CD4-positive, CD25-positive, alpha-beta regulatory T cell (primary cell): ENCODE measurements at regions not wholly inside any gene's neighbourhood (a gene's known extent, or its start where the extent isn't known, plus 50 kb on each side); places are given as distances from the start of the nearest gene placed in this dataset.

Experiments used
- ATAC-seq, 2 donors: fragments of 150-1000 bp; cut with Tn5 transposase; one replicate each; pipeline ENCODE4 v1.10.0; 2021; ENCODE audit warnings: low read depth in 2 of 2, moderate number of reproducible peaks in 2 of 2, moderate library complexity in 1 of 2
- DNase-seq, 3 donors: peaks; one replicate each; pipeline versions ENCODE4 v3.0.0 to v3.0.0-alpha.2; 2012 to 2022; ENCODE audit warnings: mixed read lengths in 1 of 3
- H3K27ac ChIP-seq: one replicate; pipeline ENCODE4 v1.7.0; 2013; ENCODE audit warnings: mild to moderate bottlenecking, low read length; ENCODE audit not compliant: insufficient read depth, poor library complexity, severe bottlenecking
- H3K27me3 ChIP-seq: one replicate; pipeline ENCODE4 v1.7.0; 2013; ENCODE audit warnings: low read length; ENCODE audit not compliant: control insufficient read depth, insufficient read depth
- H3K36me3 ChIP-seq: one replicate; pipeline ENCODE4 v1.7.0; 2013; ENCODE audit warnings: mild to moderate bottlenecking, low read length, moderate library complexity; ENCODE audit not compliant: control insufficient read depth, insufficient read depth
- H3K4me1 ChIP-seq: 2 replicates; pipeline ENCODE4 v1.7.0; 2013; ENCODE audit warnings: mild to moderate bottlenecking, low read length; ENCODE audit not compliant: insufficient read depth, control insufficient read depth, poor library complexity, severe bottlenecking
- H3K4me3 ChIP-seq: one replicate; pipeline ENCODE4 v1.7.0; 2013; ENCODE audit warnings: low read depth, mild to moderate bottlenecking, low read length, moderate library complexity
- H3K9me3 ChIP-seq, 2 experiments: 1 replicate in 1 of 2; 2 replicates in 1 of 2; pipeline ENCODE4 v1.7.0; 2013; ENCODE audit warnings: low read length in 2 of 2, mild to moderate bottlenecking in 1 of 2, moderate library complexity in 1 of 2; ENCODE audit not compliant: control insufficient read depth in 2 of 2
- H3K27ac Mint-ChIP-seq, 3 donors: one replicate each; pipeline ENCODE4 v1.8.0; 2020 to 2022; ENCODE audit warnings: mild to moderate bottlenecking in 3 of 3, mixed read lengths in 3 of 3, moderate library complexity in 2 of 3
- H3K27me3 Mint-ChIP-seq: one replicate; pipeline ENCODE4 v1.8.0; 2022; ENCODE audit warnings: mild to moderate bottlenecking, mixed read lengths
- H3K36me3 Mint-ChIP-seq: one replicate; pipeline ENCODE4 v1.8.0; 2020; ENCODE audit warnings: mixed read lengths
- H3K4me1 Mint-ChIP-seq, 4 donors: one replicate each; pipeline ENCODE4 v1.8.0; 2020 to 2022; ENCODE audit warnings: mixed read lengths in 4 of 4, mild to moderate bottlenecking in 1 of 4
- H3K4me3 Mint-ChIP-seq, 4 donors: one replicate each; pipeline ENCODE4 v1.8.0; 2020 to 2022; ENCODE audit warnings: mild to moderate bottlenecking in 4 of 4, mixed read lengths in 4 of 4, moderate library complexity in 3 of 4
- H3K9me3 Mint-ChIP-seq, 7 donors: one replicate each; pipeline ENCODE4 v1.8.0; 2020 to 2022; ENCODE audit warnings: mixed read lengths in 7 of 7, mild to moderate bottlenecking in 3 of 7, moderate library complexity in 2 of 7

DNA sequence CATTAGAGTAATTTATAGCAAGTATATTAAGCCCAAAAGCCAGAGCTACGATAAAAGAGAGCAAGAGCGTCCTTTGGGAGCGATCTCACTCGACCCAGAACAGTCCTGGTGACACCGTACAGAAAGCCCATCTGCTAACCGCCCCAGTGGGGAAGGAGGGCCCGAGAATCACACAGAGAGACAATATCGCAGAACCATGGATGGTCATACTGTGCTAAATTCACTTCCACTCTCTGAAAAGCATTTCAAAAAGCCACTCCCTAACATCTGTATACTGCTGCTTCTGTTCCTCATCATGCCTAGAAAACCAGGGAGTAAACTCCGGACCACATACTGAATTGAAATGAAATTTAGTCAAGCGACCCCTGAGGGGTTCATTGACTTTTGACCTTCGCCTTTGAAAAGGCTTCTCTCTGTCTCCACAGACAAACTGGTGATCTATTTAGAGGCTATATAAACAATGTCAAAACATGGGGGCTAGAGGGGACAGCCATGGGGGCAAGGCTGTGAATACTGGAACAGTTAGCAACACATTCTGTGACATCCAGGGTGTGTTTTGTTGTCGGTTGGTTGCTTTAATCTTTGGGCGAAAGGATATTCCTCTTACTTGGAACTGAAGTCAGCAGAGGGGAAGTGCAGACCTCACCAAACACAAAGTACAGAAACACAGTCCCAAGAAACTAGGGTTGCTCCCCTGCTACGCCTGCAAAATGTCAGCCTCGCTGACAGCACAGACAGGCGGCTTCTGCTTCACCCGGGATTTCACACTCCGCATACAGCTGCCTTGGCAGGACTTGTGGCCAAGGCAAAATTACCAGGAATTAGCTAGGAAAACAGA is 129.0 kb upstream of the RASGEF1B start:
- H3K27me3 ChIP-seq: peaks cover 2% of the 10 kb centered on the region
- no peaks in the 10 kb centered on the region for H3K36me3 Mint-ChIP-seq
- peaks cover 0 to 2% (median 0%) of the 10 kb centered on the region in 7 donors for H3K9me3 Mint-ChIP-seq
- no peaks in the 10 kb centered on the region for H3K4me1 Mint-ChIP-seq
- no peak overlapping the region for H3K27ac Mint-ChIP-seq
- H3K9me3 ChIP-seq: no peaks in the 10 kb centered on the region
- no peaks in the 10 kb centered on the region for H3K4me1 ChIP-seq
- no peak overlapping the region for H3K27ac ChIP-seq
- DNase-seq (no peak), ATAC-seq (no peak)
- H3K4me3 Mint-ChIP-seq: no peak overlapping the region
- no peaks in the 10 kb centered on the region for H3K27me3 Mint-ChIP-seq
- no peaks in the 10 kb centered on the region for H3K36me3 ChIP-seq
- H3K4me3 ChIP-seq: no peak overlapping the region

DNA sequence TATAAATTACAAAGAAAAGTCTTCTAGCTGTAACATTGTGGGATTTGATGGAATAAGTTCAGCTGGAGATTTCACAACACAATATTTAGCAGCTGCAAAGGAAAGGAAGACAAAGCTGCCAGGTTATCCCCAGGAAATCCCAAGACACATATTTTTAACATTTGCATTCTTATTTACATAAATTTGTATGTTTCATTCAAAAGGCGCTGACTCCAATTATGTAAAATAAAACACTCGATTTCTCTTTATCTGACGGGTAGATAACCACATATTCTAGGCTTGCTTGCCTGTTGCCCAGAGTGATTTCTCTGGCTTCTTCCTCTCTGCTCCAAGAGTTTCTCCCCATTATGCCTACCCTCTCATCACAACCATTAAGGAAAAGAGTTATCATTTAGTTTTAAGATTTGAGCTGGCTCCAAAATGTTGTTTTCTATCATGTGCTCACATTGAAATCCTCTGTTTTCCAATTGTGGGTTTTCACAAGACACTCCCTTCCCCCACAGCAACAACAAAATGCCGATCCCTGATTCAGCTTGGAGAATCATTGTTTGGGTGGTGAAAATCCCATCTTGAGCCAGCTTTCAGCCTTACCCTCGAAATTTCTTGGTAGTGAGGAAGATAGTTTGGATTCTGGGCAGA is 128.2 kb upstream of the RASGEF1B start:
- Histone ChIP-seq H3K9me3 (no peaks in the 10 kb centered on the region), H3K36me3 (no peaks in the 10 kb centered on the region), H3K4me3 (no peak overlapping the region), H3K4me1 (no peaks in the 10 kb centered on the region), H3K27me3 (peaks cover 2% of the 10 kb centered on the region), H3K27ac (no peak overlapping the region)
- H3K36me3 Mint-ChIP-seq: no peaks in the 10 kb centered on the region
- no peaks in the 10 kb centered on the region for H3K27me3 Mint-ChIP-seq
- no peak for ATAC-seq
- no peak overlapping the region for H3K4me3 Mint-ChIP-seq
- H3K4me1 Mint-ChIP-seq: no peaks in the 10 kb centered on the region
- DNase-seq: no peak
- peaks cover 0 to 2% (median 0%) of the 10 kb centered on the region in 7 donors for H3K9me3 Mint-ChIP-seq
- H3K27ac Mint-ChIP-seq: peak overlapping the region in 1 of 3 donors; percentile 11

DNA sequence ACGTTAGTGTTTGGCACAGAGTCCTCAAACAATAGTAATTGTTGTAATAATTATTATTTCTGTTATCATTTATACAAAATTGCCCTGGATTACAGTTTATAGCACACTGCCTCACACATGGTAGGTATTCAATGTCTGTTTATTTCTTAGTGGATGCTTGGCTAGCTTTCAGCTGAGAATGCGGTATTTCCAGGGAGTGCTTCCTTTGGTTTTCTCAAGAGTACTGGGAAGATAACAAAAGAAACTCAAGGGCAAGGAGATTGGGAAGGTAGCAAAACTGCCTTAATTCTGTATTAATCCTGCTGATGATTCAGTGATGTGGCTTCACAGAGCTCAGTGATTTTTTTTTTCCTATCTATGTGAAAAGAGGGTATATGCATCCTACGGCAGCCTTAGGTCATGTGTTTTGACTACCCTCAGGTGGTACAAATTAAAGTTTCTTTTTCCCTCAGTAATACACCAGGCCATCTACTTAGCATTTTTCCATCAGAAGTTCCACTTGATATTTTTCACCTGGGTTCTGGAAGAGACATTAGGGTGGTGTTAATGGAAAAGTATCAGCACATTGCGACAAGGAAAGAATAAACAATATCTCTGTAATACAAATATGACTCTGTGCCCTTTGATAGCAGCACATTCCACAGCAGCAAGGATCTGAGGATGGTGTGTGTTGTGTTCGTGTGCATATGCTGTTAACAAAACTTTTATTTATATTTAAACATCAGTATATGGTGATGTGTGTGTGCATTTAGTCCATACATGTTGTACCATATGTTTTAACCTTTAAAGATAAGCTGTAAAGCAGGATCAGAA is 124.3 kb upstream of the RASGEF1B start:
- Histone ChIP-seq H3K9me3 (no peaks in the 10 kb centered on the region), H3K36me3 (no peaks in the 10 kb centered on the region), H3K4me1 (no peaks in the 10 kb centered on the region), H3K27me3 (peaks cover 2% of the 10 kb centered on the region), H3K27ac (no peak overlapping the region), H3K4me3 (no peak overlapping the region)
- ATAC-seq (no peak), DNase-seq (no peak)
- H3K36me3 Mint-ChIP-seq: no peaks in the 10 kb centered on the region
- no peak overlapping the region for H3K4me3 Mint-ChIP-seq
- H3K27me3 Mint-ChIP-seq: peaks cover 4% of the 10 kb centered on the region
- H3K9me3 Mint-ChIP-seq: no peaks in the 10 kb centered on the region
- no peak overlapping the region for H3K27ac Mint-ChIP-seq
- H3K4me1 Mint-ChIP-seq: no peaks in the 10 kb centered on the region

DNA sequence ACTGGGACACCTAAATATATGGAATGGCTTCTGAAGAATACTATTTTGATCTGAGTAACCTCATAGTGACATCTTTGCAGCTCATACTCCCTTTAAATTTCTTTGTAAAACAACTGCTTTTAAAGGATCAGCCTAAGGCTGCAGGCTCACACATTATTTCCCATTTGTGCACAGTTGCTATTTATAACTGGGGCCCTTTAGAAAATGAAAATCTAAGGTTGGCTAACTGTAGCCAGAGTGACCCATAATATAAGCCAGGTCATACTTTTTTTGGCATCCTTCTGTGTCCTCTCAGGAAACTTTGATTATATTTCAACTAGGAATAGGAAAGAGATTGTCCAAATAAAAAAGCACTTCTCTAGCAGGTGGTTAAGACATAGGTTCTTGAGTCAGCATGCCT is 123.6 kb upstream of the RASGEF1B start:
- no peak overlapping the region for H3K4me3 ChIP-seq
- ATAC-seq (no peak), DNase-seq (no peak)
- H3K27me3 ChIP-seq: peaks cover 5% of the 10 kb centered on the region
- H3K4me1 Mint-ChIP-seq: no peaks in the 10 kb centered on the region
- H3K27ac ChIP-seq: no peak overlapping the region
- H3K36me3 ChIP-seq: no peaks in the 10 kb centered on the region
- H3K27ac Mint-ChIP-seq: no peak overlapping the region
- no peaks in the 10 kb centered on the region for H3K9me3 Mint-ChIP-seq
- H3K4me3 Mint-ChIP-seq: no peak overlapping the region
- no peaks in the 10 kb centered on the region for H3K9me3 ChIP-seq
- H3K4me1 ChIP-seq: no peaks in the 10 kb centered on the region
- peaks cover 4% of the 10 kb centered on the region for H3K27me3 Mint-ChIP-seq
- H3K36me3 Mint-ChIP-seq: no peaks in the 10 kb centered on the region

DNA sequence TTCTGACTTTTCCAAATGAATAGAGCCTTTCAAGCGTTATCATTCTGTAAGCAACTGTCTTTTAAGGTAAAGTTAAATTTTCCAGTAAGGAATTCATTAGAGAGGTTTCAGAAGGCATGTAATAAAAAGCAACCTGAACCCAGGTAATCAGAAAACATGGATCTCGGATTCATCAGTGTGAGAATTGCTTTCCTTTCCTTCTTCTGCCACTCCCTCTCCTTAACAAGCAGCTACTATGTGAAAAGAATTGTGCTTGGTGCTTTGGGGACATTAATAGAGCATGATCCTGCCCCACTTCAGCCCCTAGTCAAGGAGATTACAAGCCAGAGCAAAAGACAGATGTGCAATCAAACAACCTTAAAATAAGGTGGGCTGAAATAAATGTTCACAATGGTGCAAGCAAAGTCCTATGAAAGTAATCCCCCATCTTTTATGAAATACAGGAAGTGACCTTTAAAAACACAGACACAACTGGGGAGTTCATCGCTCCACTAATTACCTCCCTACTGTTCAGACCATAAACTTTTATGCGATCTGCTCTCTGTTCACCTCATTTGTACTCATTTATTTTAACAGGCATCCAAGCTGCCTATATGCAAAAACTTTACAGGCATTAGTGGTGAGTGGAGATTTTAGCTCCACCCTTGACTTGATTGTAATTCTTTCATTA is 122.9 kb upstream of the RASGEF1B start:
- Mint-ChIP-seq H3K4me1 (no peaks in the 10 kb centered on the region), H3K4me3 (no peak overlapping the region), H3K36me3 (no peaks in the 10 kb centered on the region), H3K9me3 (peaks cover 0 to 1% (median 0%) of the 10 kb centered on the region in 7 donors), H3K27me3 (peaks cover 4% of the 10 kb centered on the region), H3K27ac (no peak overlapping the region)
- DNase-seq (no peak), ATAC-seq (no peak)
- Histone ChIP-seq H3K27me3 (peaks cover 5% of the 10 kb centered on the region), H3K4me1 (no peaks in the 10 kb centered on the region), H3K36me3 (no peaks in the 10 kb centered on the region), H3K9me3 (no peaks in the 10 kb centered on the region), H3K27ac (no peak overlapping the region), H3K4me3 (no peak overlapping the region)

DNA sequence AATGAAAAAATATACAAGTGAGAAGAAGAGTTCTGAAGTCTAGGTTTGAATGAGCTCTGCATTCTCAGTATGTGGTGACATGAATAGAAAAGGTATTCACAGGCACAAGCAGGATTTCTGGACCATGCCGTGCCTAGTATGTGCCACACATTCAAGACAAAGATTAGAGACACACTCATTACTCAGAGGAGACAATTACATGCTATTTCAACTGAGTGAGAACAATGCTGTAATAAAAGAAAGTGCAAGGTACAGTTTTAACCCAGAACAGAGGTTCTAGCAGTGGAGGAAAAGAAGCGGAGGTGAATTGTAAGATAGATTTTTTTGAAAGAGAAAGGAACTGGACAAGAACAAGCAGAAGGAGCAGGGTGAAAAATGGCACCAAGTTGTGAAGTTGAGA is 121.0 kb upstream of the RASGEF1B start:
- Histone ChIP-seq H3K4me3 (no peak overlapping the region), H3K4me1 (no peaks in the 10 kb centered on the region), H3K27ac (no peak overlapping the region), H3K36me3 (no peaks in the 10 kb centered on the region), H3K27me3 (peaks cover 4% of the 10 kb centered on the region), H3K9me3 (no peaks in the 10 kb centered on the region)
- DNase-seq (no peak), ATAC-seq (no peak)
- H3K4me3 Mint-ChIP-seq: no peak overlapping the region
- peaks cover 4% of the 10 kb centered on the region for H3K27me3 Mint-ChIP-seq
- H3K4me1 Mint-ChIP-seq: no peaks in the 10 kb centered on the region
- no peaks in the 10 kb centered on the region for H3K36me3 Mint-ChIP-seq
- H3K9me3 Mint-ChIP-seq: peaks cover 0 to 1% (median 0%) of the 10 kb centered on the region in 7 donors
- no peak overlapping the region for H3K27ac Mint-ChIP-seq

DNA sequence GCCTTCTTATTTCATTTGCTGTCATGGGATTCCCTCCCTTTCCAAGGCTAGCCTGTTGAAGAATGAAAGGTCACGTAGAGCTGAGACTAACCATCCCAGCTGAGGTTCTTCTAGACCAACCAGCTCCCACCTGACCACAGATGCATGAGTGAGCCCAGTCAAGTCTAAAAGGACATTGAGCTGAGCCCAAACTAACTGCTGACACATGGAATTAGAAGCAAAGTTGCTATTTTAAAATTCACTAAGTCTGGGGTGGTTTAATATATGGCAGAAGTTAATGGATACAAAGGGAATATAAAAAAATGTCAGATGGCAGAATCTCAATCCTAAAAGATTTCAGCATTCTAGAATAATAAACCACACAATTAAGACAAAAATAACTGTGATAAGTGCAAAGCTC is 118.9 kb upstream of the RASGEF1B start:
- Histone ChIP-seq H3K4me1 (no peaks in the 10 kb centered on the region), H3K4me3 (no peak overlapping the region), H3K27ac (no peak overlapping the region), H3K36me3 (no peaks in the 10 kb centered on the region), H3K9me3 (no peaks in the 10 kb centered on the region), H3K27me3 (peaks cover 3% of the 10 kb centered on the region)
- Mint-ChIP-seq H3K27ac (no peak overlapping the region), H3K9me3 (peaks cover 0 to 1% (median 0%) of the 10 kb centered on the region in 7 donors), H3K36me3 (no peaks in the 10 kb centered on the region), H3K4me1 (no peaks in the 10 kb centered on the region), H3K27me3 (peaks cover 4% of the 10 kb centered on the region), H3K4me3 (no peak overlapping the region)
- DNase-seq: no peak
- no peak for ATAC-seq
